Ascending aorta (tissue), 2 donors: ENCODE measurements at regions not wholly inside any gene's neighbourhood (a gene's known extent, or its start where the extent isn't known, plus 50 kb on each side); places are given as distances from the start of the nearest gene placed in this dataset.

Experiments used
- DNase-seq, 2 donors: peaks; one replicate each; pipeline ENCODE4 v3.0.0-alpha.2; 2019; ENCODE audit warnings: low spot score in 2 of 2
- H3K27ac ChIP-seq, 2 donors: fragments of 200-600 bp; sonication (generic); one replicate each; pipeline ENCODE4 v1.5.1; 2016 to 2017; ENCODE audit warnings: mild to moderate bottlenecking in 1 of 2
- H3K27me3 ChIP-seq: fragments of 200-600 bp; sonication (generic); one replicate; pipeline ENCODE4 v1.5.1; 2017
- H3K36me3 ChIP-seq, 2 donors: fragments of 200-600 bp; sonication (generic); one replicate each; pipeline ENCODE4 v1.5.1; 2016
- H3K4me1 ChIP-seq, 2 donors: fragments of 200-600 bp; sonication (generic); one replicate each; pipeline ENCODE4 v1.5.1; 2016 to 2017; ENCODE audit warnings: mild to moderate bottlenecking in 1 of 2
- H3K4me3 ChIP-seq, 2 donors: fragments of 200-600 bp; sonication (generic); one replicate each; pipeline ENCODE4 v1.5.1; 2016 to 2017; ENCODE audit warnings: mild to moderate bottlenecking in 1 of 2
- H3K9me3 ChIP-seq, 2 donors: fragments of 200-600 bp; sonication (generic); one replicate each; pipeline ENCODE4 v1.5.1; 2016
- intact Hi-C: fragments of 100-400 bp; cut with DNase I; formaldehyde crosslinking; loops from one replicate; pipeline ENCODE4 v1.15.1; 2023
- TF ChIP-seq, protein P1 (sequence below), 3 experiments: fragments of 200-600 bp in 2 of 3; fragments of 450-650 bp in 1 of 3; sonication (generic) in 2 of 3; IDR thresholded peaks; one replicate each; pipeline ENCODE4 v1.5.1; 2016 to 2019; ENCODE audit warnings: antibody characterized with exemption in 3 of 3, mild to moderate bottlenecking in 1 of 3, moderate library complexity in 1 of 3

DNA sequence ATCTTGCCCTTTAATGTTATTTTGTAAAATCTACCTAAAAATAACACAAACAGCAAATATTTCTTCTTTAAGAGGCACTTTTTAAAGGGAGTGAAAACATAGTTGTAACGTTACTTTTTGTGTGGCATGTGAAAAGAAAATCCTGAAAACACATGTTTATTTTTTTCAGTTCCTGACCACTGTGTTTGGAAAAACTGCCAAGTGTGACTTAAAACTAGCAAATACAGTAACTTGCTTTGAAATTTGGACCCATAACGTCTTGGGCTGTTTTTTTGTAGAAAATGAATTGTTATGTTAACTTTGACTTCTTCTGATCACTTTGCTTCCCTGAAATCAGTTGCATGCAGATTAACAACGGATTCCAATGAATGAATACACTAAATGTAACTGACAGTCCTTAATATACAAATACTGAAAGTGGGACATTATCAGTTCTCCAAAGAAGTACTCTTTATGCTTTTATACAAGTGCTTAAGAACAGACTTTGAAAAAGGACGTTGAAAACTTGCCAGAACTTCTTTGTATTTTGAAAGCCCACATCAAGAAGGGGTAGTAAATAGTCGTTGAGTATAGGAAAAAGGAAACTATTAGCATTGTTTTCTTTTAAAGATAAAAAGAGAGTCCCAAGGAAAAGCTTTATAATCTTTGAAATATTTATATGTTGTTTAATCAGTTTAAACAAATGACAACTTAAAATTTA, 96.1 kb upstream of the ZEB2 start:
- intact Hi-C loops: no loop called here
- no peaks in the 10 kb centered on the region for H3K9me3 ChIP-seq
- no peak overlapping the region for H3K27ac ChIP-seq
- DNase-seq: no peak
- no peaks in the 10 kb centered on the region for H3K27me3 ChIP-seq
- H3K36me3 ChIP-seq: no peaks in the 10 kb centered on the region
- H3K4me3 ChIP-seq: no peak overlapping the region
- no peaks in the 10 kb centered on the region for H3K4me1 ChIP-seq
- TF ChIP-seq, protein P1, sequence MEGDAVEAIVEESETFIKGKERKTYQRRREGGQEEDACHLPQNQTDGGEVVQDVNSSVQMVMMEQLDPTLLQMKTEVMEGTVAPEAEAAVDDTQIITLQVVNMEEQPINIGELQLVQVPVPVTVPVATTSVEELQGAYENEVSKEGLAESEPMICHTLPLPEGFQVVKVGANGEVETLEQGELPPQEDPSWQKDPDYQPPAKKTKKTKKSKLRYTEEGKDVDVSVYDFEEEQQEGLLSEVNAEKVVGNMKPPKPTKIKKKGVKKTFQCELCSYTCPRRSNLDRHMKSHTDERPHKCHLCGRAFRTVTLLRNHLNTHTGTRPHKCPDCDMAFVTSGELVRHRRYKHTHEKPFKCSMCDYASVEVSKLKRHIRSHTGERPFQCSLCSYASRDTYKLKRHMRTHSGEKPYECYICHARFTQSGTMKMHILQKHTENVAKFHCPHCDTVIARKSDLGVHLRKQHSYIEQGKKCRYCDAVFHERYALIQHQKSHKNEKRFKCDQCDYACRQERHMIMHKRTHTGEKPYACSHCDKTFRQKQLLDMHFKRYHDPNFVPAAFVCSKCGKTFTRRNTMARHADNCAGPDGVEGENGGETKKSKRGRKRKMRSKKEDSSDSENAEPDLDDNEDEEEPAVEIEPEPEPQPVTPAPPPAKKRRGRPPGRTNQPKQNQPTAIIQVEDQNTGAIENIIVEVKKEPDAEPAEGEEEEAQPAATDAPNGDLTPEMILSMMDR (IDR thresholded peaks at IDR 0.05): no peak

DNA sequence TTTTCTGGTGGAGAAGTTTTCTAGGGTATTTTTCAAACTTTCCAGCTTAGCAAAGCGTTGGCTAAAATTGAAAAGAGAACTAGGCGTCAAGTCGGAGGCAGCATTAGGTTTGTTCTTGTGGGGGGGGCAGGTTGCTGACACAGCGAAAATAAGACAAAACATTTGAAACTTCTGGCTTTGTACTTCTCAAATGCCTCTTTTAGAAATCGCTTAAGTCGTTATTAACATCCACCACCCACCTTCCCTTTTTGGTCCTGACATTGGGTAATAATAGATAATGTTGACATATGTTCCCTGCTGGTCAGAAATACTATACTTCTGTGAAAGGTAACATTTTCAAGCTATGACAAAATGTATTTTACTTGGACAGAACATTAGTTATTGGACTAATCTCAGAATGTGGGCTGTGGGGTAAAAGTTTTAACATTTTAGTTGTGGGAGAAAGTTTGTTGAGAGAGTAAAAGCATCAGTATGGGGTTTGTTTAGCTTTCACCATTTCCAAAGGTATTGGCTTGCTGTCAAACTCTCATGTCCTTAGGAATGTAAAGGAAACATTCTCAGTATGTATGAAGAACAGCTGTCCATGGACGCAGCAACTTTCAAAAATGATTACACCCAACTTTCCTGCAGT, 88.1 kb upstream of the ZEB2 start:
- no peaks in the 10 kb centered on the region for H3K36me3 ChIP-seq
- H3K27me3 ChIP-seq: no peaks in the 10 kb centered on the region
- peaks cover 0 to 6% of the 10 kb centered on the region in 2 donors for H3K4me1 ChIP-seq
- peak overlapping the region; percentile 51 to 62 for H3K27ac ChIP-seq
- no peak for DNase-seq
- H3K9me3 ChIP-seq: no peaks in the 10 kb centered on the region
- TF ChIP-seq, protein P1 (IDR thresholded peaks at IDR 0.05): no peak
- intact Hi-C loops: loop anchor here (5.0 to 10.0 kb wide), 4 partner anchors 86 to 397 kb away; partner anchors contain the start of gene ZEB2
- peak overlapping the region in 1 of 2 donors; percentile 25 for H3K4me3 ChIP-seq

DNA sequence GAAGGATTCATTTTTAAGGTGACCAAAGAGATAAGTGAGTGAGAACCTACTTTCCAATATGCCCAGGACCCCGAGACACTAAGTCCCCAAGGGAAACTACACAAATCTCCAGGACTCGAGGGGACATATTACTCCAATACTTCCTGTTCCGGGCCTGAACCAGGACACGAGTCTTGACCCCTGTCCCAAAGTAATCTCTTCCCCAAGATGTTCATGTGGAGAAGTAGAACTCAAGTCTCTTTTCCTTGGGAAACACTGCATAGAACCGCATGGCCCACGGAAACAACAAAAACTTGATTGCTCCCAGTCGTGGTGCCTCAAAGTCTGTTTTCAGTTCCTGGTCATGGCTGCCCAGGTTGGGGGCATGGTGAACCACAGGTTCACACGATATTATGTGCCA, 87.2 kb upstream of the ZEB2 start:
- TF ChIP-seq, protein P1 (IDR thresholded peaks at IDR 0.05): no peak
- DNase-seq: no peak
- Histone ChIP-seq H3K27ac (peak overlapping the region; percentile 50 to 62), H3K4me1 (peaks cover 0 to 6% of the 10 kb centered on the region in 2 donors), H3K36me3 (no peaks in the 10 kb centered on the region), H3K4me3 (no peak overlapping the region), H3K27me3 (no peaks in the 10 kb centered on the region), H3K9me3 (no peaks in the 10 kb centered on the region)
- intact Hi-C loops: loop anchor here (5.0 to 10.0 kb wide), 4 partner anchors 85 to 398 kb away; partner anchors contain the start of gene ZEB2

DNA sequence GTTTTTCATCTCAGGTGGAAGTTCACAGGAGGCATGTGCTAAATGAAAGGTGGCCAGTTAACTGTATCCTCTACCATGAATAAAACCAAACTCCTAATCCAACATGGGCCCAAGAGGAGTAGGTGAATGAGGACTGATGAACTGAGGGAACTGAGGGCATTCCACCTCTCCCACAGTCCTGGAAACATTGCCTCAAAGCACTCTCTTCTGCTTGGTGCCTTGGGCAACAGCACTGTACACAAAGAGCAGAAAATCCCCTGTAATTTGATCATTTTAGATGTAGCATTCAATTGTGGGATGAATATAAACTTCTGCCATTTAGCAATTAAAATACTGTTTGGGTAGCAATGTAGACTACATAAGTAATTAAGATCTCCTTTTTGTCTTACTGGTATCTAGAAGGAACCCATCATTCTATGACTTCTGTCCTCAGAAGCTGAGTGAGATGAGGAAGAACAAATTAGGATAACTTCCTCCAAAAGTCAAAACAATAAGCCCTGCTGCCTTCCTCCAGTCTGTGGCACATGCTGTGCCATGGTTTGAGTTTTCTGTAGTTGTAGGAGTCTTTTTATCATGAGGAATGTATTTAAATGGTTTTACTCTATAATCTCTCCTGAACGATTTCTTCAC, 86.7 kb upstream of the ZEB2 start:
- peak overlapping the region in 1 of 2 donors; percentile 11 for H3K27ac ChIP-seq
- no peaks in the 10 kb centered on the region for H3K36me3 ChIP-seq
- no peaks in the 10 kb centered on the region for H3K27me3 ChIP-seq
- DNase-seq: no peak
- no peak overlapping the region for H3K4me3 ChIP-seq
- intact Hi-C loops: loop anchor here (5.0 to 10.0 kb wide), 4 partner anchors 84 to 398 kb away; partner anchors contain the start of gene ZEB2
- no peaks in the 10 kb centered on the region for H3K9me3 ChIP-seq
- TF ChIP-seq, protein P1 (IDR thresholded peaks at IDR 0.05): no peak
- peaks cover 0 to 6% of the 10 kb centered on the region in 2 donors for H3K4me1 ChIP-seq

DNA sequence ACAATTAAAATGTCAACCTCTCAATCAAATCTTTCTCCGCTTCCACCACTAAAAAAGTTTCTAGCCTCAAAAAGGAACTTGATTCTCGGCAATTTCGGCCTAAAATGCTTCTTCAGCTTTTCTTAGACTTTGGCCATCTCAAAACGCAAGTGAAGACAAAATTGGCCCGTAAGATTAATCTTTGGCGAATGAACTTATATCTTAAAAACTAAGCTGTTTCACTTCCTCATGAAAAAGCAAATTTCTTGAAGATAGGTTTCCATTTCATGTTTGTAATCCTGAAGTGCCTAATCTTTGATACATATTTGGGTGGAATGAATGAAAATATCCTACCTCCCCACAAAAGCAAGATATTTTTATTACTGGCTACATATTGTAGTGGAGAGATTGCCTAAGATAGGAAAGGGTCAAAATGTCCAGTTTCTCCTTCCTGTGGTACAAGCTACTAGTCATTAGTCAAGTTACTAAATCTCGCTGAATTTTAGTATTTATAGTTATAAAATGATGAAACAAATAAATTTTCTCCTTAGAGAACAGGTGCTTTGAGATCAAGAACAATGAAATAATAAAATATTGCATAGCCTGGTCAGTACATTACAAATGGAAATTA, 85.4 kb upstream of the ZEB2 start:
- TF ChIP-seq, protein P1 (IDR thresholded peaks at IDR 0.05): no peak
- peak overlapping the region in 1 of 2 donors; percentile 20 for H3K27ac ChIP-seq
- H3K27me3 ChIP-seq: no peaks in the 10 kb centered on the region
- no peak for DNase-seq
- H3K4me3 ChIP-seq: no peak overlapping the region
- intact Hi-C loops: loop anchor here (5.0 to 10.0 kb wide), 4 partner anchors 83 to 399 kb away; partner anchors contain the start of gene ZEB2
- no peaks in the 10 kb centered on the region for H3K9me3 ChIP-seq
- H3K36me3 ChIP-seq: no peaks in the 10 kb centered on the region
- peaks cover 0 to 6% of the 10 kb centered on the region in 2 donors for H3K4me1 ChIP-seq
